A673 (cell line): ENCODE measurements at regions not wholly inside any gene's neighbourhood (a gene's known extent, or its start where the extent isn't known, plus 50 kb on each side); places are given as distances from the start of the nearest gene placed in this dataset.

ENCODE experiments used
- CTCF ChIP-seq: fragments of 300-800, 200-600 bp; sonication (generic); conservative IDR thresholded peaks from 2 replicates; pipeline ENCODE4 v1.5.1; 2017; ENCODE audit warnings: low read depth, mild to moderate bottlenecking, antibody characterized with exemption, low read length, moderate library complexity, mixed read lengths
- EZH2 ChIP-seq: fragments of 200-600 bp; sonication (generic); IDR thresholded peaks from 2 replicates; pipeline ENCODE4 v1.6.1; 2017; ENCODE audit warnings: borderline replicate concordance, low read depth, mild to moderate bottlenecking, mixed read lengths, antibody characterized with exemption, low read length; ENCODE audit not compliant: poor library complexity, severe bottlenecking

- no peak for TF ChIP-seq CTCF
- TF ChIP-seq EZH2 = no peak
These were observed 105.4 kb downstream of the DSEL start for GRCh38 chr18:67411116-67411515.
